PC-9 (cell line): ENCODE measurements at regions not wholly inside any gene's neighbourhood (a gene's known extent, or its start where the extent isn't known, plus 50 kb on each side); places are given as distances from the start of the nearest gene placed in this dataset.

Experiments used
- BruUV-seq: library from RNA; stranded (reverse); fragments of 400-500 nt; replicated peaks from 2 replicates; lab custom pipeline; 2021; lab: Mats Ljungman, UMichigan
- CTCF ChIA-PET: fragments of 300-600 bp; sonication (Branson Sonifier 250); formaldehyde crosslinking; loops from one replicate; lab custom pipeline; 2022; ENCODE audit warnings: antibody characterized with exemption; lab: Charles Lee
- POLR2A ChIA-PET: fragments of 300-600 bp; sonication (Branson Sonifier 250); formaldehyde crosslinking; loops from one replicate; lab custom pipeline; 2022; ENCODE audit warnings: antibody characterized with exemption; ENCODE audit not compliant: unreplicated experiment; lab: Charles Lee
- DNase-seq, 2 experiments: peaks; one replicate each; pipeline versions ENCODE4 v3.0.0 to v3.0.0-alpha.2; 2015 to 2022; ENCODE audit warnings: mixed read lengths in 1 of 2
- H2AFZ ChIP-seq: fragments of 200-600 bp; sonication (generic); 2 replicates; pipeline ENCODE4 v1.8.1; 2017; ENCODE audit warnings: antibody characterized with exemption
- H3F3A ChIP-seq: fragments of 200-600 bp; sonication (generic); 2 replicates; pipeline ENCODE4 v1.8.1; 2017; ENCODE audit warnings: antibody characterized with exemption, mild to moderate bottlenecking, low read depth; ENCODE audit not compliant: insufficient read depth
- H3K27ac ChIP-seq: fragments of 200-600 bp; sonication (generic); 2 replicates; pipeline ENCODE4 v1.6.1; 2016; ENCODE audit warnings: mixed run types
- H3K27me3 ChIP-seq: fragments of 200-600 bp; sonication (generic); 2 replicates; pipeline ENCODE4 v1.6.1; 2016; ENCODE audit warnings: low read depth, mixed run types; ENCODE audit not compliant: insufficient read depth
- H3K36me3 ChIP-seq: fragments of 200-600 bp; sonication (generic); 2 replicates; pipeline ENCODE4 v1.6.1; 2016; ENCODE audit warnings: low read depth, mixed run types
- H3K4me1 ChIP-seq: fragments of 200-600 bp; sonication (generic); replicated peaks from 2 replicates; pipeline ENCODE4 v1.6.1; 2016; ENCODE audit warnings: mixed run types; ENCODE audit not compliant: insufficient read depth
- H3K4me2 ChIP-seq: fragments of 200-600 bp; sonication (generic); 2 replicates; pipeline ENCODE4 v1.6.1; 2017; ENCODE audit warnings: mixed run types
- H3K4me3 ChIP-seq: fragments of 200-600 bp; sonication (generic); 2 replicates; pipeline ENCODE4 v1.6.1; 2016; ENCODE audit warnings: mixed run types
- H3K79me2 ChIP-seq: fragments of 200-600 bp; sonication (generic); 2 replicates; pipeline ENCODE4 v1.6.1; 2017; ENCODE audit warnings: low read depth, mixed run types
- H3K9me2 ChIP-seq: fragments of 200-600 bp; sonication (generic); 2 replicates; pipeline ENCODE4 v1.8.1; 2017; ENCODE audit warnings: mild to moderate bottlenecking; ENCODE audit not compliant: insufficient read depth
- H3K9me3 ChIP-seq: fragments of 200-600 bp; sonication (generic); 2 replicates; pipeline ENCODE4 v1.8.1; 2016; ENCODE audit warnings: low read depth; ENCODE audit not compliant: insufficient read depth
- H4K20me1 ChIP-seq: fragments of 200-600 bp; sonication (generic); 2 replicates; pipeline ENCODE4 v1.8.1; 2017; ENCODE audit not compliant: insufficient read depth
- EZH2 ChIP-seq: fragments of 200-600 bp; sonication (generic); IDR thresholded peaks from 2 replicates; pipeline ENCODE4 v1.8.0; 2017; ENCODE audit warnings: antibody characterized with exemption, low read depth
- intact Hi-C: fragments of 100-400 bp; cut with micrococcal nuclease; formaldehyde crosslinking; loops from one replicate; pipeline ENCODE4 v1.10.0; 2022; ENCODE audit not compliant: unreplicated experiment
- TF ChIP-seq, protein P1 (sequence below): fragments of 200-600 bp; sonication (generic); conservative IDR thresholded peaks from 2 replicates; pipeline ENCODE4 v1.6.1; 2017; ENCODE audit warnings: mixed run types, antibody characterized with exemption, mild to moderate bottlenecking, moderate library complexity

GRCh38 chr1:199688133-199688676, 339.3 kb upstream of the NR5A2 start:
- peak in 1 of 2 experiments; percentile 16 for DNase-seq
- no TSS peak for BruUV-seq
- H3F3A ChIP-seq = peaks cover 12% of the 10 kb centered on the region
- H3K27me3 ChIP-seq = no peaks in the 10 kb centered on the region
- CTCF ChIA-PET = interaction anchor here (0.9 kb wide), 1 partner anchor 619 kb away, joined by 3 read pairs; no protein-coding TSS in a partner anchor
- H3K9me2 ChIP-seq = no peaks in the 10 kb centered on the region
- H3K4me1 ChIP-seq = peaks cover 47% of the 10 kb centered on the region
- no peak for TF ChIP-seq EZH2
- TF ChIP-seq, protein P1, sequence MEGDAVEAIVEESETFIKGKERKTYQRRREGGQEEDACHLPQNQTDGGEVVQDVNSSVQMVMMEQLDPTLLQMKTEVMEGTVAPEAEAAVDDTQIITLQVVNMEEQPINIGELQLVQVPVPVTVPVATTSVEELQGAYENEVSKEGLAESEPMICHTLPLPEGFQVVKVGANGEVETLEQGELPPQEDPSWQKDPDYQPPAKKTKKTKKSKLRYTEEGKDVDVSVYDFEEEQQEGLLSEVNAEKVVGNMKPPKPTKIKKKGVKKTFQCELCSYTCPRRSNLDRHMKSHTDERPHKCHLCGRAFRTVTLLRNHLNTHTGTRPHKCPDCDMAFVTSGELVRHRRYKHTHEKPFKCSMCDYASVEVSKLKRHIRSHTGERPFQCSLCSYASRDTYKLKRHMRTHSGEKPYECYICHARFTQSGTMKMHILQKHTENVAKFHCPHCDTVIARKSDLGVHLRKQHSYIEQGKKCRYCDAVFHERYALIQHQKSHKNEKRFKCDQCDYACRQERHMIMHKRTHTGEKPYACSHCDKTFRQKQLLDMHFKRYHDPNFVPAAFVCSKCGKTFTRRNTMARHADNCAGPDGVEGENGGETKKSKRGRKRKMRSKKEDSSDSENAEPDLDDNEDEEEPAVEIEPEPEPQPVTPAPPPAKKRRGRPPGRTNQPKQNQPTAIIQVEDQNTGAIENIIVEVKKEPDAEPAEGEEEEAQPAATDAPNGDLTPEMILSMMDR = no peak
- no peak overlapping the region for H3K27ac ChIP-seq
- intact Hi-C loops = loop anchor here (5.0 to 10.0 kb wide), 5 partner anchors 54 to 617 kb away; partner anchors contain the start of gene NR5A2
- no peak overlapping the region for H3K4me3 ChIP-seq
- no peaks in the 10 kb centered on the region for H3K36me3 ChIP-seq
- H4K20me1 ChIP-seq = no peaks in the 10 kb centered on the region
- H3K79me2 ChIP-seq = no peaks in the 10 kb centered on the region
- no peak overlapping the region for H2AFZ ChIP-seq
- no peak overlapping the region for H3K4me2 ChIP-seq
- H3K9me3 ChIP-seq = no peaks in the 10 kb centered on the region
- POLR2A ChIA-PET = interaction anchor here (0.6 kb wide), 1 partner anchor 87 kb away, joined by 8 read pairs; no protein-coding TSS in a partner anchor

GRCh38 chr1:199688774-199689173, 338.7 kb upstream of the NR5A2 start:
- Histone ChIP-seq H3K27ac (no peak overlapping the region), H3K79me2 (no peaks in the 10 kb centered on the region), H3K9me3 (no peaks in the 10 kb centered on the region), H3K4me3 (no peak overlapping the region), H3K4me2 (no peak overlapping the region), H3K27me3 (no peaks in the 10 kb centered on the region), H2AFZ (no peak overlapping the region), H3K9me2 (no peaks in the 10 kb centered on the region), H4K20me1 (no peaks in the 10 kb centered on the region), H3F3A (peaks cover 12% of the 10 kb centered on the region), H3K36me3 (no peaks in the 10 kb centered on the region), H3K4me1 (peaks cover 47% of the 10 kb centered on the region)
- TF ChIP-seq, protein P1 = no peak
- no peak for TF ChIP-seq EZH2
- BruUV-seq = no TSS peak
- CTCF ChIA-PET = interaction anchor here (0.9 kb wide), 1 partner anchor 619 kb away, joined by 3 read pairs; no protein-coding TSS in a partner anchor
- no peak for DNase-seq
- POLR2A ChIA-PET = interaction anchor here (0.6 kb wide), 1 partner anchor 86 kb away, joined by 8 read pairs; no protein-coding TSS in a partner anchor
- intact Hi-C loops = loop anchor here (5.0 to 10.0 kb wide), 5 partner anchors 54 to 616 kb away; partner anchors contain the start of gene NR5A2

DNA sequence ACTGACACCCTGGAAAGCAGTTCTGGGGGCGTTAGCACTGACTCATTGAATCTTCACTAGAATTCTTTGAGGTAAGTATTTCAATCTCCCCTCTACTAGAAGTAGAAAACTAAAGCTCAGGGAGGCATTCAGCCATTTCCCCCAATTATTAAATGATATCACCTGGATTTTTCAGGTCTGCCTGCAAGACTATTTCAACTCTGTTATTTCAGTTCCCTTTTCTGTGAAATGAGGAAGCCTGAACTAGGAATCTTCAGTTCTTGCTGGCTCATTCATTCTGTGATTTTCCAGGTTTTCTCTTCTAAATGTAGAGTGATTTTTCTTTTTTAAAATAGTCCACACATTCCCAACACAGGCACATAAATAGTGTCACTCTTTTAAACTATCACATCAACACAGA, 337.0 kb upstream of the NR5A2 start:
- no TSS peak for BruUV-seq
- Histone ChIP-seq H3K9me2 (no peaks in the 10 kb centered on the region), H3K27ac (no peak overlapping the region), H3K4me3 (no peak overlapping the region), H3K9me3 (no peaks in the 10 kb centered on the region), H3K27me3 (no peaks in the 10 kb centered on the region), H3K79me2 (no peaks in the 10 kb centered on the region), H4K20me1 (no peaks in the 10 kb centered on the region), H3K4me1 (peaks cover 38% of the 10 kb centered on the region), H2AFZ (no peak overlapping the region), H3F3A (peaks cover 6% of the 10 kb centered on the region; the same call in 1 of the 2 replicates), H3K4me2 (no peak overlapping the region), H3K36me3 (no peaks in the 10 kb centered on the region)
- no peak for DNase-seq
- ChIA-PET CTCF (interaction anchor here (0.6 kb wide), 1 partner anchor 21 kb away, joined by 4 read pairs; no protein-coding TSS in a partner anchor), POLR2A (no interaction called here)
- intact Hi-C loops = no loop called here
- TF ChIP-seq, protein P1 = no peak
- no peak for TF ChIP-seq EZH2
